Thoracic aorta (tissue), 2 donors: ENCODE measurements at regions not wholly inside any gene's neighbourhood (a gene's known extent, or its start where the extent isn't known, plus 50 kb on each side); places are given as distances from the start of the nearest gene placed in this dataset.

Experiments used
- ATAC-seq: fragments of 150-250 bp; one replicate; pipeline ENCODE4 v1.8.0; 2017; ENCODE audit warnings: low read depth; ENCODE audit not compliant: insufficient number of reproducible peaks, low FRiP score
- DNase-seq: peaks from one replicate; pipeline ENCODE4 v3.0.0-alpha.2; 2020; ENCODE audit warnings: low spot score
- H3K27ac ChIP-seq, 2 donors: fragments of 200-600 bp; sonication (generic); 1 replicate in 1 of 2; 2 replicates in 1 of 2; pipeline ENCODE4 v1.5.1; 2016; ENCODE audit warnings: mild to moderate bottlenecking in 2 of 2, moderate library complexity in 2 of 2
- H3K27me3 ChIP-seq: fragments of 200-600 bp; sonication (generic); replicated peaks from 2 replicates; pipeline ENCODE4 v1.6.0; 2016; ENCODE audit warnings: mild to moderate bottlenecking; ENCODE audit not compliant: insufficient read depth
- H3K36me3 ChIP-seq: fragments of 200-600 bp; sonication (generic); one replicate; pipeline ENCODE4 v1.5.1; 2016
- H3K4me1 ChIP-seq, 2 donors: fragments of 200-600 bp; sonication (generic); 1 replicate in 1 of 2; 2 replicates in 1 of 2; pipeline versions ENCODE4 v1.5.1 to v1.6.0; 2016; ENCODE audit warnings: low read depth in 2 of 2, mild to moderate bottlenecking in 1 of 2; ENCODE audit not compliant: control insufficient read depth in 1 of 2
- H3K4me3 ChIP-seq: fragments of 200-600 bp; sonication (generic); 2 replicates; pipeline ENCODE4 v1.5.1; 2016; ENCODE audit warnings: mild to moderate bottlenecking
- H3K9me3 ChIP-seq: fragments of 200-600 bp; sonication (generic); 2 replicates; pipeline ENCODE4 v1.5.1; 2016
- CTCF ChIP-seq: fragments of 200-600 bp; sonication (generic); IDR thresholded peaks from one replicate; pipeline ENCODE4 v1.5.1; 2019; ENCODE audit warnings: antibody characterized with exemption

GRCh38 chr16:80019395-80019794 lies 418.9 kb upstream of the MAF start:
- Histone ChIP-seq H3K4me1 (no peaks in the 10 kb centered on the region), H3K27ac (no peak overlapping the region), H3K36me3 (no peaks in the 10 kb centered on the region), H3K9me3 (no peaks in the 10 kb centered on the region), H3K4me3 (no peak overlapping the region), H3K27me3 (no peaks in the 10 kb centered on the region)
- no peak for DNase-seq
- no peak for ATAC-seq
- TF ChIP-seq CTCF, result no peak

GRCh38 chr16:80018466-80018865 lies 417.9 kb upstream of the MAF start:
- H3K27me3 ChIP-seq, result no peaks in the 10 kb centered on the region
- no peaks in the 10 kb centered on the region for H3K9me3 ChIP-seq
- no peak overlapping the region for H3K27ac ChIP-seq
- no peak for TF ChIP-seq CTCF
- no peak overlapping the region for H3K4me3 ChIP-seq
- ATAC-seq (no peak), DNase-seq (no peak)
- no peaks in the 10 kb centered on the region for H3K4me1 ChIP-seq
- no peaks in the 10 kb centered on the region for H3K36me3 ChIP-seq

- H3K4me1 ChIP-seq, result no peaks in the 10 kb centered on the region
- ATAC-seq (no peak), DNase-seq (no peak)
- H3K27me3 ChIP-seq, result no peaks in the 10 kb centered on the region
- no peaks in the 10 kb centered on the region for H3K36me3 ChIP-seq
- no peak overlapping the region for H3K4me3 ChIP-seq
- no peaks in the 10 kb centered on the region for H3K9me3 ChIP-seq
- no peak overlapping the region for H3K27ac ChIP-seq
- no peak for TF ChIP-seq CTCF
Observed at GRCh38 chr16:80016731-80017326, 416.3 kb upstream of the MAF start.

- DNase-seq (no peak), ATAC-seq (no peak)
- Histone ChIP-seq H3K9me3 (no peaks in the 10 kb centered on the region), H3K27ac (no peak overlapping the region), H3K27me3 (no peaks in the 10 kb centered on the region), H3K36me3 (no peaks in the 10 kb centered on the region), H3K4me1 (no peaks in the 10 kb centered on the region), H3K4me3 (no peak overlapping the region)
- TF ChIP-seq CTCF, result no peak
Observed at GRCh38 chr16:80015566-80015965, 415.0 kb upstream of the MAF start.

GRCh38 chr16:80014241-80014939 lies 413.9 kb upstream of the MAF start:
- Histone ChIP-seq H3K4me1 (peaks cover 0 to 8% of the 10 kb centered on the region in 2 donors), H3K9me3 (no peaks in the 10 kb centered on the region), H3K27me3 (no peaks in the 10 kb centered on the region), H3K4me3 (no peak overlapping the region), H3K27ac (no peak overlapping the region), H3K36me3 (no peaks in the 10 kb centered on the region)
- DNase-seq, result no peak
- no peak for ATAC-seq
- no peak for TF ChIP-seq CTCF
